DOHH2 (cell line): ENCODE measurements at regions not wholly inside any gene's neighbourhood (a gene's known extent, or its start where the extent isn't known, plus 50 kb on each side); places are given as distances from the start of the nearest gene placed in this dataset.

ENCODE experiments used
- CTCF ChIP-seq: fragments of 200-600 bp; sonication (generic); IDR thresholded peaks from one replicate; pipeline ENCODE4 v1.5.1; 2014; ENCODE audit warnings: antibody characterized with exemption, mild to moderate bottlenecking, low read depth, low read length; ENCODE audit not compliant: poor library complexity, severe bottlenecking
- EZH2phosphoT487 ChIP-seq: fragments of 200-600 bp; sonication (generic); IDR thresholded peaks from 2 replicates; pipeline ENCODE4 v1.6.1; 2017; ENCODE audit warnings: borderline replicate concordance, mild to moderate bottlenecking, antibody characterized with exemption, low read length, moderate library complexity, mixed read lengths

GRCh38 chr2:57918126-57918525 lies 128.5 kb upstream of the VRK2 start:
- TF ChIP-seq CTCF (no peak), EZH2phosphoT487 (no peak)
